Spleen (tissue), 7 donors: ENCODE measurements at regions not wholly inside any gene's neighbourhood (a gene's known extent, or its start where the extent isn't known, plus 50 kb on each side); places are given as distances from the start of the nearest gene placed in this dataset.

Source experiments
- CTCF ChIP-seq, 11 experiments: fragments of 200-600 bp in 7 of 11; fragments of 450-650 bp in 4 of 11; sonication (generic) in 4 of 11; IDR thresholded peaks in 8 of 11; conservative IDR thresholded peaks in 3 of 11; 1 replicate in 7 of 11; 2 replicates in 4 of 11; pipeline versions ENCODE4 v1.4.0 to v1.8.0; 2016 to 2021; ENCODE audit warnings: antibody characterized with exemption in 11 of 11, inconsistent platforms in 4 of 11, mild to moderate bottlenecking in 1 of 11
- POLR2A ChIP-seq, 3 donors: fragments of 450-650 bp; IDR thresholded peaks; one replicate each; pipeline ENCODE4 v1.5.1; 2017; ENCODE audit warnings: antibody characterized with exemption in 3 of 3, mild to moderate bottlenecking in 1 of 3
- POLR2AphosphoS5 ChIP-seq, 3 donors: sonication (generic); formaldehyde crosslinking; IDR thresholded peaks; one replicate each; pipeline ENCODE4 v1.5.1; 2017; ENCODE audit warnings: antibody characterized with exemption in 3 of 3
- donor health status: DM: no; HTN: no; CAD: no; lungs with moderate emphysema.
- donor health status: DM: no; HTN: no; CAD: no.
- donor health status: DM: no; HTN: no; CAD: no.

- TF ChIP-seq POLR2A (IDR thresholded peaks at IDR 0.05) (no peak), CTCF (IDR thresholded peaks at IDR 0.05 in 8 of 11, conservative IDR thresholded peaks at IDR 0.05 in 3 of 11) (no peak), POLR2AphosphoS5 (IDR thresholded peaks at IDR 0.05) (no peak)
Observed at GRCh38 chr12:20030826-20031225, 337.5 kb upstream of the PDE3A start.
